ENCODE measurements at regions not wholly inside any gene's neighbourhood (a gene's known extent, or its start where the extent isn't known, plus 50 kb on each side); places are given as distances from the start of the nearest gene placed in this dataset.

GRCh38 chr2:121159291-121160071 is 125.5 kb downstream of the TFCP2L1 start:
- FAIRE-seq = no peak

More at GRCh38 chr2:121159291-121160071, 125.5 kb downstream of the TFCP2L1 start:
- intact Hi-C loops (cut with micrococcal nuclease; ENCODE audit: unreplicated experiment) (no loop called here), in situ Hi-C loops (cut with HindIII; ENCODE audit: extremely low pct_ligation_motif_present, low pct_unique_long_range_greater_than_20kb) (no loop called here)
- no peaks in the 10 kb centered on the region for H3K4me1 ChIP-seq (ENCODE audit: insufficient read depth, low read length)
- no peaks in the 10 kb centered on the region for H3K79me2 ChIP-seq (ENCODE audit: insufficient read depth, low read length)
- WGBS (ENCODE audit: low lambda C conversion rate) = 13% methylated on average over 8 of the region's 8 CpGs
- no peak overlapping the region for H2AFZ ChIP-seq (ENCODE audit: low read length)
- TF ChIP-seq ZNF318 (CRISPR knock-in tag; IDR thresholded peaks at IDR 0.05) (no peak), ZXDC (CRISPR knock-in tag; IDR thresholded peaks at IDR 0.05) (no peak), CREB1 (IDR thresholded peaks at IDR 0.05) (no peak), CREB1 (CRISPR knock-in tag; IDR thresholded peaks at IDR 0.05) (no peak), ZKSCAN1 (IDR thresholded peaks at IDR 0.05; ENCODE audit: low read length) (no peak), PBX3 (CRISPR knock-in tag; IDR thresholded peaks at IDR 0.05; ENCODE audit: borderline replicate concordance) (no peak), FOXA3 (CRISPR knock-in tag; IDR thresholded peaks at IDR 0.05) (no peak), REXO4 (CRISPR knock-in tag; IDR thresholded peaks at IDR 0.05; ENCODE audit: borderline replicate concordance) (no peak), NFATC3 (CRISPR knock-in tag; IDR thresholded peaks at IDR 0.05) (no peak), TMF1 (CRISPR knock-in tag; IDR thresholded peaks at IDR 0.05; ENCODE audit: low read depth) (no peak), HNRNPUL1 (IDR thresholded peaks at IDR 0.05; ENCODE audit: low read depth, low read length) (no peak), ZNF615 (CRISPR knock-in tag; IDR thresholded peaks at IDR 0.05; ENCODE audit: borderline replicate concordance) (no peak), SALL1 (CRISPR knock-in tag; IDR thresholded peaks at IDR 0.05) (no peak)
- no peak for ATAC-seq
- no peak overlapping the region for H3K27ac ChIP-seq (ENCODE audit: extremely low read length, insufficient read depth, low read length)
- no peaks in the 10 kb centered on the region for H4K20me1 ChIP-seq (ENCODE audit: insufficient read depth, low read length)
- no peak overlapping the region for H3K4me2 ChIP-seq (ENCODE audit: low read depth, low read length)
- no peak for DNase-seq (ENCODE audit: low spot score)
- H3K36me3 ChIP-seq (replicated peaks in 1 of 2; ENCODE audit: control insufficient read depth in 1 of 2, insufficient read depth in 2 of 2, low read length in 2 of 2) = no peaks in the 10 kb centered on the region
- no TSS peak for BruUV-seq (replicated peaks)
- no peak overlapping the region for H3K4me3 ChIP-seq (replicated peaks in 1 of 3; ENCODE audit: insufficient read depth in 1 of 3, low read depth in 2 of 3, low read length in 3 of 3)
- H3K9ac ChIP-seq (ENCODE audit: insufficient read depth, low read depth, low read length) = no peak overlapping the region
- ChIA-PET CTCF (ENCODE audit: low intra/inter-chr PET ratio, low total read pairs) (no interaction called here), POLR2A (no interaction called here)
- H3K27me3 ChIP-seq (ENCODE audit: control insufficient read depth in 1 of 2, insufficient read depth in 2 of 2, low read length in 2 of 2) = peaks cover 0 to 3% of the 10 kb centered on the region in 2 experiments; a peak in 2 of 5 replicates
- peaks cover 22% of the 10 kb centered on the region for H3K9me3 ChIP-seq (ENCODE audit: low read length)

All from HepG2 (cell line).